HEK293T (cell line): ENCODE measurements at regions not wholly inside any gene's neighbourhood (a gene's known extent, or its start where the extent isn't known, plus 50 kb on each side); places are given as distances from the start of the nearest gene placed in this dataset.

Source experiments
- CTCF ChIA-PET: fragments of 350-600 bp; formaldehyde crosslinking; extraction: SDS; loops from one replicate; lab custom pipeline; 2021; ENCODE audit warnings: antibody characterized with exemption, inconsistent platforms; lab: Yijun Ruan, JAX
- POLR2A ChIA-PET: fragments of 350-600 bp; formaldehyde crosslinking; extraction: SDS; loops from one replicate; lab custom pipeline; 2020; ENCODE audit warnings: antibody characterized with exemption, inconsistent platforms; lab: Yijun Ruan, JAX
- DNase-seq: peaks from one replicate; pipeline ENCODE4 v3.0.0; 2012; ENCODE audit warnings: mixed read lengths; ENCODE audit errors: extremely low spot score
- ARNT ChIP-seq: fragments of 450-650 bp; IDR thresholded peaks from 2 replicates; pipeline ENCODE4 v1.6.1; 2017; ENCODE audit warnings: mild to moderate bottlenecking
- BHLHE40 ChIP-seq: fragments of 450-650 bp; IDR thresholded peaks from 2 replicates; pipeline ENCODE4 v1.6.1; 2016; ENCODE audit warnings: mild to moderate bottlenecking, moderate library complexity, borderline replicate concordance
- CTBP1 ChIP-seq: fragments of 450-650 bp; IDR thresholded peaks from 2 replicates; pipeline ENCODE4 v1.6.1; 2016; ENCODE audit warnings: borderline replicate concordance
- ELF4 ChIP-seq: fragments of 450-650 bp; IDR thresholded peaks from 2 replicates; pipeline ENCODE4 v1.6.1; 2017; ENCODE audit warnings: antibody characterized with exemption
- FOXA1 ChIP-seq: fragments of 450-650 bp; IDR thresholded peaks from 2 replicates; pipeline ENCODE4 v1.6.1; 2016; ENCODE audit warnings: mild to moderate bottlenecking
- FOXK2 ChIP-seq: fragments of 450-650 bp; IDR thresholded peaks from 2 replicates; pipeline ENCODE4 v1.6.1; 2016; ENCODE audit warnings: mild to moderate bottlenecking
- FOXM1 ChIP-seq: fragments of 450-650 bp; IDR thresholded peaks from 2 replicates; pipeline ENCODE4 v1.6.1; 2017; ENCODE audit warnings: mild to moderate bottlenecking, borderline replicate concordance
- HDGF ChIP-seq: fragments of 450-650 bp; IDR thresholded peaks from 2 replicates; pipeline ENCODE4 v1.6.1; 2017; ENCODE audit warnings: antibody characterized with exemption, borderline replicate concordance
- L3MBTL2 ChIP-seq: fragments of 450-650 bp; conservative IDR thresholded peaks from 2 replicates; pipeline ENCODE4 v1.6.1; 2016; ENCODE audit warnings: mild to moderate bottlenecking
- LEF1 ChIP-seq: fragments of 450-650 bp; IDR thresholded peaks from 2 replicates; pipeline ENCODE4 v1.6.1; 2017; ENCODE audit warnings: mild to moderate bottlenecking, borderline replicate concordance
- NFRKB ChIP-seq: fragments of 450-650 bp; IDR thresholded peaks from 2 replicates; pipeline ENCODE4 v1.6.1; 2016; ENCODE audit warnings: mild to moderate bottlenecking, moderate library complexity
- SP1 ChIP-seq: fragments of 450-650 bp; IDR thresholded peaks from 2 replicates; pipeline ENCODE4 v1.6.1; 2017
- SUZ12 ChIP-seq: fragments of 450-650 bp; IDR thresholded peaks from 2 replicates; pipeline ENCODE4 v1.6.1; 2016; ENCODE audit warnings: mild to moderate bottlenecking
- TARDBP ChIP-seq: fragments of 450-650 bp; IDR thresholded peaks from 2 replicates; pipeline ENCODE4 v1.6.1; 2016
- ZNF384 ChIP-seq: fragments of 450-650 bp; IDR thresholded peaks from 2 replicates; pipeline ENCODE4 v1.6.1; 2016
- TF ChIP-seq, protein P1 (sequence below): fragments of 450-650 bp; IDR thresholded peaks from 2 replicates; pipeline ENCODE4 v1.6.1; 2016

GRCh38 chr6:121641158-121641557 is 205.7 kb downstream of the GJA1 start:
- CTCF ChIA-PET, result no interaction called here
- POLR2A ChIA-PET, result no interaction called here
- DNase-seq, result no peak
- TF ChIP-seq L3MBTL2 (no peak), FOXK2 (no peak), SUZ12 (no peak), NFRKB (no peak), CTBP1 (no peak), LEF1 (no peak), ELF4 (no peak), FOXM1 (no peak), ZNF384 (no peak), TARDBP (no peak), ARNT (no peak), FOXA1 (no peak), HDGF (no peak), BHLHE40 (no peak), SP1 (no peak)
- TF ChIP-seq, protein P1, sequence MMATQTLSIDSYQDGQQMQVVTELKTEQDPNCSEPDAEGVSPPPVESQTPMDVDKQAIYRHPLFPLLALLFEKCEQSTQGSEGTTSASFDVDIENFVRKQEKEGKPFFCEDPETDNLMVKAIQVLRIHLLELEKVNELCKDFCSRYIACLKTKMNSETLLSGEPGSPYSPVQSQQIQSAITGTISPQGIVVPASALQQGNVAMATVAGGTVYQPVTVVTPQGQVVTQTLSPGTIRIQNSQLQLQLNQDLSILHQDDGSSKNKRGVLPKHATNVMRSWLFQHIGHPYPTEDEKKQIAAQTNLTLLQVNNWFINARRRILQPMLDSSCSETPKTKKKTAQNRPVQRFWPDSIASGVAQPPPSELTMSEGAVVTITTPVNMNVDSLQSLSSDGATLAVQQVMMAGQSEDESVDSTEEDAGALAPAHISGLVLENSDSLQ, result no peak

DNA sequence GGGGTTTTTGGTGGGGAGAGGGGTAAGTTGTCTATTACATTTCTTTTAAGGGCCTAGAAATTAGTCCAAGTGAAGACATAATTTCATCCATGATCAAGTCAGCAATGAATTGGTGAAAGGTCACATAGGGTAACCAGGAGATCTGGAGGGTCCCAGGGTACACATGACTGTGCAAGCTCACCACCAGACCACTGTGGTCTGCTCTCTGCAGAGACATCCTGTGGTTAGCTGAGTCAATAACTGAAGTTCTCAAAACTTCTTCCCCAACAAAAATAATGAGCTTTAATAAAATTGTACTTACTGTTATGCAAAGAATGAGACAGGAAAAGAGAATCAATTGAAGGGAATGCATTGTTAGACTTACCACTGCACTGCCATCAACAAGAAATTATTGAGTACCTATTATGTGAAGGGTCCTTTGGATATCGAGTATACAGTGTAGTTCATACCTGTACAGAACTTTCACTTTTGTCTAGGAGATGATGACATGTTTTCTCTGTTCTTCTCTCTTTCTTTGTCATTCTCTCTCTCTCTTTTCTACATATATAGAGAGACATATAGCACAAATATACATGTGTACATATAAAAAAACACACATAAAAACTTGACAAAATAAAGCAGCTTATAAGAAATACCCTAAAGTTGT is 209.8 kb downstream of the GJA1 start:
- ChIA-PET CTCF (no interaction called here), POLR2A (no interaction called here)
- DNase-seq, result no peak
- TF ChIP-seq HDGF, result no peak
- no peak for TF ChIP-seq LEF1
- no peak for TF ChIP-seq SUZ12
- no peak for TF ChIP-seq CTBP1
- TF ChIP-seq FOXM1, result no peak
- TF ChIP-seq ZNF384, result no peak
- no peak for TF ChIP-seq BHLHE40

DNA sequence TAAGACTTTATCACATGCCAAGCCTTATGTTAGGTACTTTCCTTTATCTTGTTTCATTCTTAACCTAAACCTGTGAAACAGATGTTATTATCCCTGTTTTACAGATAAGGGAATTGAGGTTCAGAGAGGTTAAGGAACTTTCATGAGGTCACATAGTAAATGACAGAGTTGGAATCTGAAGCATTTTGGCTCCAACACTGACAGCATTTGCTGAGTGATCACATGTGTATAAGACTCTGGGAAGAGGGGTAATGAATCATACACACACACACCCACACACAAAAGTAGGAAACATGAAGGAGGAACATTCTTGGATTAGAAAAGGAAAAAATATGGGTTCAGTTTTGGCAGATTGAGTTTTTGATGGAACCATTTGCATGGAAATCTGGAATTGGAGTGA is 212.5 kb downstream of the GJA1 start:
- ChIA-PET CTCF (no interaction called here), POLR2A (no interaction called here)
- no peak for TF ChIP-seq FOXA1
- TF ChIP-seq SUZ12, result no peak
- TF ChIP-seq FOXK2, result no peak
- no peak for TF ChIP-seq NFRKB
- no peak for TF ChIP-seq L3MBTL2
- no peak for TF ChIP-seq ELF4
- no peak for TF ChIP-seq FOXM1
- no peak for TF ChIP-seq ARNT
- TF ChIP-seq HDGF, result no peak
- no peak for TF ChIP-seq ZNF384
- no peak for DNase-seq

DNA sequence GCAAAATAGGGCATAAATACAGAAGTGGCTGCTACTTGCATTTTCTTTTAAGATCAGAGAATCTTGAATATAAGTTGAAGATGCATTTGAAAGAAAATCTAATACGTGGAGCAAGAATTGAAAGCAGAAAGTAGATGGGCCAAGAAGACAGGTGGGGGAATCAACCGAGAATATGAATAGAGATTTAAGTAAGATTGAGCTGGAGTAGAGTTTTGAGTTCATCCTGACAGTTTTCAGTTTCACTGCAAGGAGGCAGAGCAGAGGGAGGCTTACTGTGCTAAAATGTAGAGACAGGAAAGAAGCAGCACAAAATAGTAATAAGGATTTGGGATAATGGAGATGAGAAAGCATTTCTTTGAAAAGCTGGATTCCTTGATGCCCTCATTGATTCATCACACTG is 214.5 kb downstream of the GJA1 start:
- DNase-seq, result no peak
- ChIA-PET CTCF (no interaction called here), POLR2A (no interaction called here)
- TF ChIP-seq SUZ12 (no peak), NFRKB (no peak), TARDBP (no peak), FOXM1 (no peak), LEF1 (no peak), BHLHE40 (no peak), FOXA1 (no peak), L3MBTL2 (no peak), FOXK2 (no peak), ELF4 (no peak), CTBP1 (no peak), ARNT (no peak)
- TF ChIP-seq, protein P1, result no peak

GRCh38 chr6:121651420-121651819 is 216.0 kb downstream of the GJA1 start:
- TF ChIP-seq FOXM1 (no peak), FOXK2 (no peak), HDGF (no peak), ELF4 (no peak), CTBP1 (no peak), L3MBTL2 (no peak), BHLHE40 (no peak), LEF1 (no peak), SUZ12 (no peak), ARNT (no peak), TARDBP (no peak), ZNF384 (no peak), SP1 (no peak), FOXA1 (no peak), NFRKB (no peak)
- TF ChIP-seq, protein P1, result no peak
- ChIA-PET CTCF (no interaction called here), POLR2A (no interaction called here)
- no peak for DNase-seq

- TF ChIP-seq BHLHE40 (no peak), SP1 (no peak)
- CTCF ChIA-PET, result no interaction called here
Observed at GRCh38 chr6:121652223-121652622, 216.8 kb downstream of the GJA1 start.

More at GRCh38 chr6:121652223-121652622, 216.8 kb downstream of the GJA1 start:
- POLR2A ChIA-PET, result no interaction called here
- DNase-seq, result no peak
